HUES6 (cell line): ENCODE measurements at regions not wholly inside any gene's neighbourhood (a gene's known extent, or its start where the extent isn't known, plus 50 kb on each side); places are given as distances from the start of the nearest gene placed in this dataset.
"Not testable (repeated sequence)": the region's sequence is repeated elsewhere in the genome, so short reads cannot be mapped to it uniquely, and the experiment has no call there.

Experiments
- H3K27ac ChIP-seq: 2 replicates; pipeline ENCODE4 v1.7.0; 2013; ENCODE audit warnings: low read depth, mild to moderate bottlenecking, low read length, inconsistent platforms
- H3K27me3 ChIP-seq: 2 replicates; pipeline ENCODE4 v1.6.1; 2013; ENCODE audit warnings: low read length; ENCODE audit not compliant: control insufficient read depth, insufficient read depth
- H3K36me3 ChIP-seq: 2 replicates; pipeline ENCODE4 v1.6.1; 2013; ENCODE audit warnings: low read length; ENCODE audit not compliant: control insufficient read depth, insufficient read depth
- H3K4me1 ChIP-seq: 2 replicates; pipeline ENCODE4 v1.6.1; 2013; ENCODE audit warnings: low read length; ENCODE audit not compliant: control insufficient read depth, insufficient read depth
- H3K4me3 ChIP-seq: 2 replicates; pipeline ENCODE4 v1.5.1; 2013; ENCODE audit warnings: low read depth, low read length
- H3K9ac ChIP-seq: one replicate; pipeline ENCODE4 v1.6.1; 2013; ENCODE audit warnings: mild to moderate bottlenecking, low read length
- H3K9me3 ChIP-seq: 2 replicates; pipeline ENCODE4 v1.6.1; 2013; ENCODE audit warnings: low read depth, low read length; ENCODE audit not compliant: control insufficient read depth, insufficient read depth

GRCh38 chr4:94084155-94084554, 123.5 kb upstream of the SMARCAD1 start:
- Histone ChIP-seq H3K36me3 (no peaks in the 10 kb centered on the region; the same call in 1 of the 2 replicates), H3K27ac (peak overlapping the region; percentile 44; the same call in 1 of the 2 replicates), H3K9me3 (peaks cover 42% of the 10 kb centered on the region), H3K4me3 (no peak overlapping the region), H3K4me1 (no peaks in the 10 kb centered on the region; the same call in 1 of the 2 replicates), H3K9ac (peak overlapping the region; percentile 53), H3K27me3 (no peaks in the 10 kb centered on the region)

GRCh38 chr4:94099141-94099540, 108.5 kb upstream of the SMARCAD1 start:
- not testable (repeated sequence) for H3K4me1 ChIP-seq, H3K4me3 ChIP-seq, H3K27ac ChIP-seq, H3K27me3 ChIP-seq, H3K36me3 ChIP-seq, H3K9ac ChIP-seq
- peaks cover 12% of the 10 kb centered on the region for H3K9me3 ChIP-seq

DNA sequence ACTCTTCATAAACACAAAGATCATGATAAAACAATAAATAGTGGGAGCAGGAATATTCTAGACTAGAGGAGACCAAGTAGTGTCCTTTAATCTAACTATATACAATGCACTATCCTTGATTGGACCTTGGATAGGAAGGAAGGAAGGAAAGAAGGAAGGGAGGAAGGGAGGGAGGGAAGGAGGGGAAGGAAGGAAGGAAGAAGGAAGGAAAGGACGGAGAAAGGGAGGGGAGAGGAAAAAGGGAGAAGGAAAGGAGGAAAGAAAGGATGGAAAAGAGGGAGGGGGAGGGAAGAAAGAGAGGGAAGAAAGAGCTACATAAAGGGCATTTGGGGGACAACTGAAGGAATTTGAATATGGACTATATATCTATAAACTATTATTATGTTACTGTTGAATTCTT, 95.0 kb upstream of the SMARCAD1 start:
- Histone ChIP-seq H3K36me3 (no peaks in the 10 kb centered on the region), H3K9ac (no peak overlapping the region), H3K27me3 (no peaks in the 10 kb centered on the region), H3K27ac (no peak overlapping the region), H3K4me3 (no peak overlapping the region), H3K4me1 (peaks cover 9% of the 10 kb centered on the region; the same call in 1 of the 2 replicates), H3K9me3 (peaks cover 7% of the 10 kb centered on the region; the same call in 1 of the 2 replicates)

- Histone ChIP-seq H3K27me3 (no peaks in the 10 kb centered on the region), H3K36me3 (no peaks in the 10 kb centered on the region), H3K9me3 (peaks cover 3% of the 10 kb centered on the region; the same call in 1 of the 2 replicates), H3K4me3 (no peak overlapping the region), H3K4me1 (peaks cover 10% of the 10 kb centered on the region; the same call in 1 of the 2 replicates), H3K27ac (no peak overlapping the region), H3K9ac (no peak overlapping the region)
These were observed 92.0 kb upstream of the SMARCAD1 start for GRCh38 chr4:94115687-94116086.

- H3K27ac ChIP-seq = no peak overlapping the region
- peaks cover 10% of the 10 kb centered on the region; the same call in 1 of the 2 replicates for H3K4me1 ChIP-seq
- no peaks in the 10 kb centered on the region for H3K27me3 ChIP-seq
- H3K36me3 ChIP-seq = no peaks in the 10 kb centered on the region
- 0 out of 2 replicates have a peak, but pooled peaks cover 2% of the 10 kb centered on the region for H3K9me3 ChIP-seq
- H3K4me3 ChIP-seq = no peak overlapping the region
- H3K9ac ChIP-seq = no peak overlapping the region
These were observed 90.8 kb upstream of the SMARCAD1 start for GRCh38 chr4:94116842-94117241.

- no peak overlapping the region for H3K9ac ChIP-seq
- H3K27me3 ChIP-seq = no peaks in the 10 kb centered on the region
- H3K9me3 ChIP-seq = no peaks in the 10 kb centered on the region
- H3K36me3 ChIP-seq = no peaks in the 10 kb centered on the region
- H3K4me3 ChIP-seq = no peak overlapping the region
- H3K27ac ChIP-seq = no peak overlapping the region
- no peaks in the 10 kb centered on the region; the same call in 1 of the 2 replicates for H3K4me1 ChIP-seq
These were observed 81.0 kb upstream of the SMARCAD1 start for GRCh38 chr4:94126669-94127068.

DNA sequence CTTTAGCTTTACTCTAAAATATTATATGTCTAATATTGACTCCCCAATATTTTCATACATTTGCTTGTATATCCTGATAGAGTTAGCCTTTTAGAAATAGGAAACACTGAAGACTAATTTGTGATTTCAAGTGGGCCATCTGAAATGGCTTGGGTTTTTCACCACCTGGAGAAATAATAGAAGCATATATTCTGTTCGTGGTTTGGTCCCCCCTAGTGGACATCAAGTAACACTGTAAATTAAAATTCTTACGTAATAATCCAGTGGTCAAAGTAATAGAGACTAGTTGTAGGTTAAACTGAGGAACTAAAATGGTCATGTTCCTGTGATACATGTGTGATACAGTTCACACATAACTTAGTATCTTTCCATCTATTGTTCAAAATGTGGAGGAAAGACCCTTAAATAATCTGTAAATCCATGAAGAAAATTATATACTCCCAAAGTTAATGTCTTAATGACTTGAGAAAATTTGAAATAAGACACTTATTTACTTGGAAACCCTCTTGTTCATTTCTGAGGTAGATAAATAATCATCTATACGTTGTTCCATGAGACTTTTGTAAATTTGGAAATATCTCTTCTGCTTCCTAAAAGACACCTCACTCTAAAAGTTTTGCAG, 79.8 kb upstream of the SMARCAD1 start:
- no peaks in the 10 kb centered on the region; the same call in 1 of the 2 replicates for H3K4me1 ChIP-seq
- no peak overlapping the region for H3K27ac ChIP-seq
- no peak overlapping the region for H3K9ac ChIP-seq
- no peaks in the 10 kb centered on the region for H3K27me3 ChIP-seq
- no peaks in the 10 kb centered on the region; the same call in 1 of the 2 replicates for H3K9me3 ChIP-seq
- H3K36me3 ChIP-seq = no peaks in the 10 kb centered on the region
- H3K4me3 ChIP-seq = no peak overlapping the region

DNA sequence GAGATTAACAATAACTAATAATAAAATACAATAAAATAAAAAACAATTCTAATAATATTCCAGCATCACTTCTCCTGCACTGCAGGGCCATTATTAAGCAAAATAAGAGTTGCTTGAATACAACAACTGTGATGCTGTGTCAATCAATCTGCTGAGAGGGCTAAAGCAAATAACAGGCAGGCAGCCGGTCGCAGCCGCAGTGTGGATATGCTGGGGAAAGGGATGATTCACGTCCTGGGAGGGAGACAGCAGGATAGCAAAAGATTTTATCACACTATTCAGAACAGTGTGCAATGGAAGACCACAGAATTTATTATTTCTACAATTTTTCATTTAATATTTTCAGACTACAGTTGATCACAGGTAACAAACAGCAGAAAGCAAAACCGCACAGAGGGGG, 76.5 kb upstream of the SMARCAD1 start:
- no peak overlapping the region for H3K9ac ChIP-seq
- H3K9me3 ChIP-seq = no peaks in the 10 kb centered on the region; the same call in 1 of the 2 replicates
- no peak overlapping the region for H3K27ac ChIP-seq
- no peaks in the 10 kb centered on the region for H3K36me3 ChIP-seq
- no peaks in the 10 kb centered on the region; the same call in 1 of the 2 replicates for H3K4me1 ChIP-seq
- H3K27me3 ChIP-seq = no peaks in the 10 kb centered on the region
- H3K4me3 ChIP-seq = no peak overlapping the region

DNA sequence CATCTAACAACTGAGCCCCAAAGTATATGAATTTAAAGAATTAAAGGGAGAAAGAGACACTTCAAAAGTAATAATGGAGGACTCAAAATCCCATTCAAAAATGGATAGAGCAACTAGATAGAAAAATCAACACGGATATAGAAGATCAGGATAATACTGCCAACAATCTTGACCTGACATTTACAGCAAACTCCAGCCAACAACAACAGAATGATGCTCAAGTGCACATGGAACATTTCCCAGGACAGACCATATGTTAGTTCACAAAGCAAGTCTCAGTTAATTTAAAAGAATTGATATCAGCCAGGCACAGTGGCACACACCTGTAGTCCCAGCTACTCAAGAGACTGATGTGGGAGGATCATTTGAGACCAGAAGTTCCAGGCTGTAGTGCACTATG, 72.0 kb upstream of the SMARCAD1 start:
- no peaks in the 10 kb centered on the region; the same call in 1 of the 2 replicates for H3K9me3 ChIP-seq
- no peaks in the 10 kb centered on the region for H3K4me1 ChIP-seq
- H3K27ac ChIP-seq = no peak overlapping the region
- no peak overlapping the region for H3K4me3 ChIP-seq
- H3K27me3 ChIP-seq = no peaks in the 10 kb centered on the region
- no peak overlapping the region for H3K9ac ChIP-seq
- no peaks in the 10 kb centered on the region for H3K36me3 ChIP-seq

- H3K27ac ChIP-seq = no peak overlapping the region
- no peaks in the 10 kb centered on the region for H3K27me3 ChIP-seq
- H3K4me3 ChIP-seq = no peak overlapping the region
- no peaks in the 10 kb centered on the region; the same call in 1 of the 2 replicates for H3K36me3 ChIP-seq
- H3K9ac ChIP-seq = no peak overlapping the region
- H3K9me3 ChIP-seq = no peaks in the 10 kb centered on the region
- no peaks in the 10 kb centered on the region; the same call in 1 of the 2 replicates for H3K4me1 ChIP-seq
These were observed 67.6 kb upstream of the SMARCAD1 start for GRCh38 chr4:94139931-94140612.

- Histone ChIP-seq H3K4me1 (no peaks in the 10 kb centered on the region; the same call in 1 of the 2 replicates), H3K4me3 (no peak overlapping the region), H3K27ac (no peak overlapping the region), H3K9ac (no peak overlapping the region), H3K9me3 (no peaks in the 10 kb centered on the region), H3K36me3 (no peaks in the 10 kb centered on the region; the same call in 1 of the 2 replicates), H3K27me3 (no peaks in the 10 kb centered on the region)
These were observed 66.7 kb upstream of the SMARCAD1 start for GRCh38 chr4:94141001-94141400.
